ENCODE measurements at regions not wholly inside any gene's neighbourhood (a gene's known extent, or its start where the extent isn't known, plus 50 kb on each side); places are given as distances from the start of the nearest gene placed in this dataset.
"Not testable (repeated sequence)": the region's sequence is repeated elsewhere in the genome, so short reads cannot be mapped to it uniquely, and the experiment has no call there.

- CTCF ChIA-PET: no interaction called here
- no peak overlapping the region for H3K4me3 Mint-ChIP-seq
- H3K27ac ChIP-seq (ENCODE audit: low read length): no peak overlapping the region
- no peaks in the 10 kb centered on the region for H3K36me3 ChIP-seq (ENCODE audit: control insufficient read depth in 2 of 2, extremely low read depth in 1 of 2, insufficient read depth in 1 of 2, low read length in 1 of 2)
- ATAC-seq (replicated peaks in 1 of 4) (no peak), DNase-seq (no peak)
- H3K27me3 Mint-ChIP-seq: no peaks in the 10 kb centered on the region
- no peaks in the 10 kb centered on the region for H3K9me3 ChIP-seq
- WGBS (ENCODE audit: insufficient coverage): no CpG with 5 or more reads among the region's 2 CpGs
- peaks cover 0 to 9% (median 8%) of the 10 kb centered on the region in 3 donors for H3K9me3 Mint-ChIP-seq
- H3K27ac Mint-ChIP-seq: no peak overlapping the region
- H3K4me3 ChIP-seq (ENCODE audit: control insufficient read depth in 1 of 2, extremely low read depth in 1 of 2, low read length in 1 of 2): no peak overlapping the region
- H3K36me3 Mint-ChIP-seq: no peaks in the 10 kb centered on the region
- H3K4me1 Mint-ChIP-seq: no peaks in the 10 kb centered on the region
- POLR2A ChIA-PET: no interaction called here
- H3K27me3 ChIP-seq (replicated peaks in 1 of 2; ENCODE audit: control insufficient read depth in 2 of 2, extremely low read depth in 1 of 2, insufficient read depth in 2 of 2, low read length in 1 of 2): no peaks in the 10 kb centered on the region
- no peaks in the 10 kb centered on the region for H3K4me1 ChIP-seq (ENCODE audit: control insufficient read depth in 1 of 2, extremely low read depth in 1 of 2, insufficient read depth in 2 of 2, low read length in 2 of 2)
These were observed 1527.5 kb upstream of the C9orf72 start for GRCh38 chr9:29100762-29101161.

DNA sequence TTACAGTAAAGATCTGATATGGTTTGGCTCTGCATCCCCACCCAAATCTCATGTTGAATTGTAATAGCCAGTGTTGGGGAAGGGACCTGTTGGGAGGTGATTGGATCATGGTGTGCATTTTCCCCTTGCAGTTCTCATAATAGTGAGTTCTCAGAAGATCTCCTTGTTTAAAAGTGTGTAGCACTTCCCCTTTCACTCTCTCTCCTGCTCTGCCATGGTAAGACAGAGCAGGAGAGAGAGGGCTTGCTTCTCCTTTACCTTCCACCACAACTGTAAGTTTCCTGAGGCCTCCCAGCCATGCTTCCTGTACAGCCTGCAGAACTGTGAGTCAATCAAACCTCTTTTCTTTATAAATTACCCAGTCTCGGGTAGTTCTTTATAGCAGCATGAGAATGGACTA, 1530.9 kb upstream of the C9orf72 start:
- H3K4me1 ChIP-seq (ENCODE audit: control insufficient read depth in 1 of 2, extremely low read depth in 1 of 2, insufficient read depth in 2 of 2, low read length in 2 of 2); H3K27ac ChIP-seq (ENCODE audit: low read length); ATAC-seq (replicated peaks in 1 of 4); H3K36me3 ChIP-seq (ENCODE audit: control insufficient read depth in 2 of 2, extremely low read depth in 1 of 2, insufficient read depth in 1 of 2, low read length in 1 of 2); DNase-seq; H3K4me3 Mint-ChIP-seq; H3K36me3 Mint-ChIP-seq; POLR2A ChIA-PET; CTCF ChIA-PET; H3K9me3 Mint-ChIP-seq; H3K4me1 Mint-ChIP-seq; H3K9me3 ChIP-seq; H3K27me3 Mint-ChIP-seq; H3K27me3 ChIP-seq (replicated peaks in 1 of 2; ENCODE audit: control insufficient read depth in 2 of 2, extremely low read depth in 1 of 2, insufficient read depth in 2 of 2, low read length in 1 of 2); H3K27ac Mint-ChIP-seq; H3K4me3 ChIP-seq (ENCODE audit: control insufficient read depth in 1 of 2, extremely low read depth in 1 of 2, low read length in 1 of 2): not testable (repeated sequence)
- no CpG with 5 or more reads among the region's 1 CpG for WGBS (ENCODE audit: insufficient coverage)

DNA sequence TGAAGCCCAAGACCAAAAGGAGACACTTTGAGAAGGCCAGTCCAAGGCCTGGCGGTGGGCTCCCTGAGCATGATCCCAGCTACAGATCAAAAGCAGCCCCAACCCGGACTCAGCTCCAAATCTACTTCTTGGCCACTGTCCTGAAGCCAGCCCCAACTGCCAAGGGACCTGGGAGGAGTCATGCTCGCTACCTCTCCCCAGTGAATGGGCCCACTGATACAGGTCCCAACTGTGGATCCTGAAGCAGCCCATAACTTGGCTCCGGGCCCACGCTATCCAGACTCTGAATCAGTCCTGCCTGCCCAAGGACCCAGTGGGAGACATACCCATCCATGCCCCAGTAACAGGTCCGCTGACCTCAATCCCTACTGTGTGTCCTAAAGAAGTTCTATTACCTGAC, 1545.3 kb upstream of the C9orf72 start:
- H3K27ac ChIP-seq (ENCODE audit: low read length): no peak overlapping the region
- CTCF ChIA-PET: no interaction called here
- H3K4me1 ChIP-seq (ENCODE audit: control insufficient read depth in 1 of 2, extremely low read depth in 1 of 2, insufficient read depth in 2 of 2, low read length in 2 of 2): no peaks in the 10 kb centered on the region
- DNase-seq (no peak), ATAC-seq (replicated peaks in 1 of 4) (no peak)
- Mint-ChIP-seq H3K27ac (no peak overlapping the region), H3K27me3 (no peaks in the 10 kb centered on the region), H3K36me3 (no peaks in the 10 kb centered on the region), H3K4me1 (no peaks in the 10 kb centered on the region), H3K9me3 (peaks cover 0 to 13% (median 5%) of the 10 kb centered on the region in 3 donors), H3K4me3 (no peak overlapping the region)
- no peaks in the 10 kb centered on the region for H3K9me3 ChIP-seq
- H3K36me3 ChIP-seq (ENCODE audit: control insufficient read depth in 2 of 2, extremely low read depth in 1 of 2, insufficient read depth in 1 of 2, low read length in 1 of 2): no peaks in the 10 kb centered on the region
- no peaks in the 10 kb centered on the region for H3K27me3 ChIP-seq (replicated peaks in 1 of 2; ENCODE audit: control insufficient read depth in 2 of 2, extremely low read depth in 1 of 2, insufficient read depth in 2 of 2, low read length in 1 of 2)
- WGBS (ENCODE audit: insufficient coverage): 42% methylated on average over 6 of the region's 6 CpGs
- POLR2A ChIA-PET: no interaction called here
- H3K4me3 ChIP-seq (ENCODE audit: control insufficient read depth in 1 of 2, extremely low read depth in 1 of 2, low read length in 1 of 2): no peak overlapping the region

DNA sequence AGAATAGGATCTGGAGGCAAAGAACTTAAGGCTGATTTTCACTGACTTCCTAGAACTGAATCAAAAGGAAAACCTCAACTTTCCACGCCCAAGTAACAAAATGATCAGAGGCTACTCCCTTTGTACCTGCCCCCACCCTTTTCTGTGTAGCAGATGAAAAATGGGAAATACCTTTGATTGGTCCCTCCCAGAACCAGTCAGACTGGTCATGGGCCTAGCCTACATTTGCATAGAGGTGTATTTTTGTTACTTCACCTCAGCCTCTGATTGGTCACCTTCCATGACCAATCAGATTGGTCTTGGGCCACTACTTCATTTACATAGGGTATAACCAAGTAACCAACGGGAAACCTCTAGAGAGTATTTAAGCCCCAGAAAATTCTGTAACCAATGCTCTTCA, 1553.5 kb upstream of the C9orf72 start:
- WGBS (ENCODE audit: insufficient coverage): 70% methylated on average over 1 of the region's 2 CpGs
- Mint-ChIP-seq H3K27ac (no peak overlapping the region), H3K4me3 (no peak overlapping the region), H3K4me1 (no peaks in the 10 kb centered on the region), H3K9me3 (peaks cover 14 to 40% (median 26%) of the 10 kb centered on the region in 3 donors), H3K27me3 (no peaks in the 10 kb centered on the region), H3K36me3 (no peaks in the 10 kb centered on the region)
- Histone ChIP-seq H3K27ac (ENCODE audit: low read length) (no peak overlapping the region), H3K36me3 (ENCODE audit: control insufficient read depth in 2 of 2, extremely low read depth in 1 of 2, insufficient read depth in 1 of 2, low read length in 1 of 2) (no peaks in the 10 kb centered on the region), H3K9me3 (peaks cover 2% of the 10 kb centered on the region), H3K4me1 (ENCODE audit: control insufficient read depth in 1 of 2, extremely low read depth in 1 of 2, insufficient read depth in 2 of 2, low read length in 2 of 2) (no peaks in the 10 kb centered on the region), H3K4me3 (ENCODE audit: control insufficient read depth in 1 of 2, extremely low read depth in 1 of 2, low read length in 1 of 2) (no peak overlapping the region), H3K27me3 (replicated peaks in 1 of 2; ENCODE audit: control insufficient read depth in 2 of 2, extremely low read depth in 1 of 2, insufficient read depth in 2 of 2, low read length in 1 of 2) (no peaks in the 10 kb centered on the region)
- ChIA-PET POLR2A (no interaction called here), CTCF (no interaction called here)
- no peak for ATAC-seq (replicated peaks in 1 of 4)
- DNase-seq: no peak

DNA sequence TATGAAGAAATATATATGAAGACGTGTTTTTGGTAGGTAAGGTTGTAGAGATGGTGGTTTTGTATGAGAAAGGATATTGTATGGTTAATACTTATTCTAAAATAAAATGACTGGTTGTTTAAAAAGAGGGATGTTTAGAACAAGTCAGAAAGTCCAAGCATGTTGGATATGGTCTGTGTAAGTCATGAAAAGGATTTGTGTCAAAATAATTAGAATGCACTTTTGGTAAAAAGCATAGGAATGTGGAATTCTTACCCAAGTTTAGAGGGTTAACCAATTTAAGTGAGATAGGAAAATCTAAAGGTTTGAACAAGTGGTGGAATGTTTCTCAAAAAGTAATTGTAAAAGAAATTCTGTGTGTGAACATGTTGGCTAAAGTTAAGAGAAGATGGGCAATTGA, 1556.5 kb upstream of the C9orf72 start:
- POLR2A ChIA-PET: no interaction called here
- Mint-ChIP-seq H3K4me3 (no peak overlapping the region), H3K9me3 (peaks cover 17 to 33% (median 32%) of the 10 kb centered on the region in 3 donors), H3K36me3 (no peaks in the 10 kb centered on the region), H3K4me1 (no peaks in the 10 kb centered on the region), H3K27ac (no peak overlapping the region), H3K27me3 (no peaks in the 10 kb centered on the region)
- CTCF ChIA-PET: no interaction called here
- H3K4me3 ChIP-seq (ENCODE audit: control insufficient read depth in 1 of 2, extremely low read depth in 1 of 2, low read length in 1 of 2): no peak overlapping the region
- H3K27ac ChIP-seq (ENCODE audit: low read length): no peak overlapping the region
- no peaks in the 10 kb centered on the region for H3K36me3 ChIP-seq (ENCODE audit: control insufficient read depth in 2 of 2, extremely low read depth in 1 of 2, insufficient read depth in 1 of 2, low read length in 1 of 2)
- peaks cover 2% of the 10 kb centered on the region for H3K9me3 ChIP-seq
- no peaks in the 10 kb centered on the region for H3K27me3 ChIP-seq (replicated peaks in 1 of 2; ENCODE audit: control insufficient read depth in 2 of 2, extremely low read depth in 1 of 2, insufficient read depth in 2 of 2, low read length in 1 of 2)
- WGBS (ENCODE audit: insufficient coverage): no CpG with 5 or more reads among the region's 1 CpG
- ATAC-seq (replicated peaks in 1 of 4) (no peak), DNase-seq (no peak)
- H3K4me1 ChIP-seq (ENCODE audit: control insufficient read depth in 1 of 2, extremely low read depth in 1 of 2, insufficient read depth in 2 of 2, low read length in 2 of 2): no peaks in the 10 kb centered on the region

DNA sequence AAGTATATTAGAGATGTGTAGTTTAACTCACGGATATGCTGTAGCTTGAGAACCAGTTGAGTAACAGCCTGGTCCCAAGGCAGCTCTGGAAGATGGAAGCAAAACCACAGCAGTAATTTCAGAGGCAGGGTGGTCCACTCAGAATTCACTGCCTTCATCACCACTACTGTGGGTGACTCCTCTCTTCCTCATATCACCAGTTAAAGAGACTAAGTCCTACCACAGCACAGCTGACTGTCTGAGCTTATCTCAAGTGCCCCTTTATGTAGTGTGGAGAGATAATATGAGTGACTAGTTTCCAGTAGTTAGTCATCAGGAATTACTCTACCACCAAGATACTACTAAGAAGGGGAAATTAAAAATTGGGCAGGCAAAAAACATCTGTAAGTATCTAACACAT, 1571.2 kb upstream of the C9orf72 start:
- H3K27me3 ChIP-seq (replicated peaks in 1 of 2; ENCODE audit: control insufficient read depth in 2 of 2, extremely low read depth in 1 of 2, insufficient read depth in 2 of 2, low read length in 1 of 2): no peaks in the 10 kb centered on the region
- H3K36me3 Mint-ChIP-seq: no peaks in the 10 kb centered on the region
- H3K4me3 ChIP-seq (ENCODE audit: control insufficient read depth in 1 of 2, extremely low read depth in 1 of 2, low read length in 1 of 2): no peak overlapping the region
- H3K4me3 Mint-ChIP-seq: no peak overlapping the region
- H3K27ac Mint-ChIP-seq: no peak overlapping the region
- no peaks in the 10 kb centered on the region for H3K36me3 ChIP-seq (ENCODE audit: control insufficient read depth in 2 of 2, extremely low read depth in 1 of 2, insufficient read depth in 1 of 2, low read length in 1 of 2)
- WGBS (ENCODE audit: insufficient coverage): 88% methylated on average over 1 of the region's 1 CpG
- no peaks in the 10 kb centered on the region for H3K4me1 ChIP-seq (ENCODE audit: control insufficient read depth in 1 of 2, extremely low read depth in 1 of 2, insufficient read depth in 2 of 2, low read length in 2 of 2)
- ATAC-seq (replicated peaks in 1 of 4): no peak
- H3K9me3 ChIP-seq: no peaks in the 10 kb centered on the region
- ChIA-PET CTCF (no interaction called here), POLR2A (no interaction called here)
- no peak for DNase-seq
- H3K9me3 Mint-ChIP-seq: peaks cover 4 to 27% (median 14%) of the 10 kb centered on the region in 3 donors
- no peak overlapping the region for H3K27ac ChIP-seq (ENCODE audit: low read length)
- no peaks in the 10 kb centered on the region for H3K27me3 Mint-ChIP-seq
- H3K4me1 Mint-ChIP-seq: no peaks in the 10 kb centered on the region

- no CpG with 5 or more reads among the region's 3 CpGs for WGBS (ENCODE audit: insufficient coverage)
- Mint-ChIP-seq H3K27me3 (no peaks in the 10 kb centered on the region), H3K4me1 (no peaks in the 10 kb centered on the region), H3K4me3 (no peak overlapping the region), H3K36me3 (no peaks in the 10 kb centered on the region), H3K9me3 (peaks cover 3 to 7% (median 4%) of the 10 kb centered on the region in 3 donors), H3K27ac (no peak overlapping the region)
- no peak overlapping the region for H3K27ac ChIP-seq (ENCODE audit: low read length)
- no peaks in the 10 kb centered on the region for H3K4me1 ChIP-seq (ENCODE audit: control insufficient read depth in 1 of 2, extremely low read depth in 1 of 2, insufficient read depth in 2 of 2, low read length in 2 of 2)
- no peaks in the 10 kb centered on the region for H3K9me3 ChIP-seq
- no peak for ATAC-seq (replicated peaks in 1 of 4)
- no peaks in the 10 kb centered on the region for H3K27me3 ChIP-seq (replicated peaks in 1 of 2; ENCODE audit: control insufficient read depth in 2 of 2, extremely low read depth in 1 of 2, insufficient read depth in 2 of 2, low read length in 1 of 2)
- H3K36me3 ChIP-seq (ENCODE audit: control insufficient read depth in 2 of 2, extremely low read depth in 1 of 2, insufficient read depth in 1 of 2, low read length in 1 of 2): no peaks in the 10 kb centered on the region
- ChIA-PET CTCF (no interaction called here), POLR2A (no interaction called here)
- DNase-seq: no peak
- H3K4me3 ChIP-seq (ENCODE audit: control insufficient read depth in 1 of 2, extremely low read depth in 1 of 2, low read length in 1 of 2): no peak overlapping the region
These were observed 1577.3 kb upstream of the C9orf72 start for GRCh38 chr9:29150606-29151005.

Measured in T-cell (primary cell).